Stimulated activated CD4-positive, alpha-beta T cell treated with anti-CD3 and anti-CD28 coated beads, Interleukin-15, amount 100 ng/mL, for 48 hours (primary cell): ENCODE measurements at regions not wholly inside any gene's neighbourhood (a gene's known extent, or its start where the extent isn't known, plus 50 kb on each side); places are given as distances from the start of the nearest gene placed in this dataset.

Experiments
- DNase-seq, 2 donors: peaks; one replicate each; pipeline ENCODE4 v3.0.0-alpha.2; 2020; ENCODE audit warnings: low read depth in 2 of 2

GRCh38 chr13:109644956-109645355, 141.4 kb downstream of the IRS2 start:
- DNase-seq: no peak

- no peak for DNase-seq
Observed at GRCh38 chr13:109644069-109644750, 142.2 kb downstream of the IRS2 start.

DNA sequence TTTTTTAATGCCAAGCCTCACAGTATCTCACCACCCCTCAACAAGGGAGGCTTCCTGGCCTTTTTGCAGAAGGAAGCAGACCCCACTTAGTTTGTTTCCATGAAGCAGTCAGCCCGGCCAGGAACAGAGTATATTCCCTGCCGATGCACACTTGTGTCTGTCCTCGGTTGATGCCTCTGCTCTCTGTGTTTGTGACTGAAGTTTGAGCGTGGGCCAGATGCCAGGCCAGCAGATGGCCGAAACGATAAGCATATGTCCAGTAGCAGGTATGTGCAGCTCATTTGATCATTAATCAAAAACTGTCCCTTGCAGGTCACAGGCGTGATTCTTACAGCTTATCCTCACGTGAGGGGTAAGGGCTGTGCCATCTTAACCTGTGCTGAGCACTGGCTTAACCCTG, 144.0 kb downstream of the IRS2 start:
- no peak for DNase-seq

- no peak for DNase-seq
Observed at GRCh38 chr13:109636736-109637135, 149.6 kb downstream of the IRS2 start.

- DNase-seq: no peak
Observed at GRCh38 chr13:109631069-109631468, 155.3 kb downstream of the IRS2 start.

DNA sequence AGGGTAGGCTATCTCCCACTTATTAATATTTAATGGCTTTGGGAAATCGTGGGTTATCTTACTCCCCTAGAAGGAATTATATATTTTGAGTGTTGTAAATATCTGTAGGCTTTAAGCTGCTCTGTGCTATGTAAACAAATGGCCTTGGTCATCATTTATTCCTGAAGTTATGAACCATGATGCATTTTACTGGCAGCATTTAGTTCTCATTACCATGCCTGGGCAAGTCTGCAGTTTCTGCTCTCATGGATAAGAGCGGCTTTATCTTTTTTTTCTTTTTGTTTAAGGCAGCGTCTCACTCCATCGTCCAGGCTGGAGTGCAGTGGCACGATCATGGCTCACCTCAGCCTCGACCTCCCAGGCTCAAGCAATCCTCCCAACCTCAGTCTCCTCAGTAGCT, 156.1 kb downstream of the IRS2 start:
- DNase-seq: no peak

DNA sequence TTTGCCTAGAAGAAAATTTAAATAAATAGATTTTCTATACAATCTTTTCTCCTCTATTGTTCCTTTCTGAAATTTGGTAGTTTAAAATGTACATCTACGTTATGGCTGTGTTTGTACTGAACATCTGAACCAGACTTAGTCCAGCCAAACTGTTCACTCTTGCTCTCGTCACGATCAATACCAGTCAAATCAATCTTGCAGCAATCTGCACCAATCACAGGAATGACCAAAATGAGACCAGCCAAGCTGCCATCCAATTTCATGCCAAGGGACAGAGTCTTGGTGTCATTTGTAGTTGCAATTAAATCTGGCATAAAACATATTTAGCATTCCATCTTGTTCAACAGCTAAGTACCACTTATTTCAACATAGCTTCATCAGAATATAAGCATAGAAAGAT, 156.6 kb downstream of the IRS2 start:
- no peak for DNase-seq

DNA sequence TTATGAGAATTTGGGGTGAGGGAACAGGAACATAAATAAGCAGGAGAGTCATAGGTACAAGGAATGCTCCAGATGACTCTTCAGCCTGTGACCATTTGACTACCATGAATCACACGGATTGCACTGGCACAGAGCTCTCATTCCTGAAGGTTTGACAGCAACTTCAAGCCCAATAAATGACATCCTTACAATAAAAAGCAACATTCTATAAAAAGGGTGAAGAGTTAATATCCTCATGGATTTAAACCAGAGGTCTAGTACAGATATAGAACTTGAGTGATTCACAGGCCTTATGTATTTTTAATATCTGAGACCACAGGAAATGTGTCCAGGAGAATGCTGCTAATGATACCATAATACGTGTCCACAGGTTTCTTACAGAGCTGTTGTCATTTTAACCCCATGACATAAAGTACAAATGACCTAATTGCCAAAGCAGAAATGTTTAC, 158.1 kb downstream of the IRS2 start:
- DNase-seq: no peak

GRCh38 chr13:109627649-109628048, 158.7 kb downstream of the IRS2 start:
- DNase-seq: no peak

DNA sequence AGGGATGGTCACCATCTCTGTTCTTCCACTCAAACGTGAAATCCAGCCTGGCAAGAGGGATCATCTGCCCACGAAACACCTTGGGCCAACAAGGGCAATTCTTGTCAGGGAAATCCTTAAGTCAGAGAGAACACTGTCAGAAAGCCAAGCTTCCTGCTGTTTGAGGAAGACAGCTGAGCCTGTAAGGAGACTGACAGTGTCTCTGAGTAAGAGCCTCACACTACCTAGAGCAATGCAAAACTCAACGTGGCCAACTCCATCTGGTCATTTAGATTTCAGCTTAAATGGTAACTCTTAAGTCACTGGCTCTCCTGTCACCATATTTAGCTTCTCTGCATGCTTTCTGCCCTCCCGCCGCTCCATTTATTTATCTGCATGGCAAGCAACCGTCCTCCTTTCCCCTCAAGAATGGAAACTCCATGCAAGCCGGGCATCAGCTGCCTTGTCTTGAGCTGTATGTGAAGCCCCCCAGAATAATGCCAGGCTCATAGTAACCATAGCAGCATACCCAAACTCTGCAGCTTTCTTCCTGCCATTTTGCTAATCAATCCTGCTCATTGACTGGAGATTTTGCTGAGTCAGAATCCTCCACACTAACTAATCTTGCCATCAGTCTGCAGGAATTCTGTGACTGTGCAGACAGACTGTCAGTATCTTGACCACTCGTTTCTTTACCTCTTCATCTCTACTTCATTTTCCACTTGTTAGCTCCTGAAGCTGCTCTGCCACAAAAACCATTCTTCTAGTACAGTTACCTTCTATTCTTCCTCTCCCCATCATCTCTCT, 159.8 kb downstream of the IRS2 start:
- no peak for DNase-seq

GRCh38 chr13:109625156-109625555, 161.2 kb downstream of the IRS2 start:
- no peak for DNase-seq

DNA sequence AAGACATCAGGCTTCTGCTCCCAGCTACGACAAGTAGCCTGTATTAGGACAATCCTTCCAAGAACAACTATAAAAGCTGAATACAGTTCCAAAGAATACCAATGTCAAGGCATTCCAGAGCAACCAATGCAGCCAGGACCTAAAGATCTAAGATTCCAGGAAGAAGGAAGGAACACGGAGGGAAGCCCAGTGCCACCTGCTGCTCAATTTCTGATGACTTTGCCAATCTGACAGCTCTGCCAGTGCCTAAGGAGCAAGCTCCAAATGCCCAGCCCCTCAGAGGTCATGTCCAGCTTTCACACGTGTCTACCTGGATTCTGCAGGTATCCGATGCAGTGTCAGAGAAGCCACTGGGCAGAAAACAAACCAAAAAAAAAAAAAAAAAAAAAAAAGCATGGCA, 164.4 kb downstream of the IRS2 start:
- no peak for DNase-seq

DNA sequence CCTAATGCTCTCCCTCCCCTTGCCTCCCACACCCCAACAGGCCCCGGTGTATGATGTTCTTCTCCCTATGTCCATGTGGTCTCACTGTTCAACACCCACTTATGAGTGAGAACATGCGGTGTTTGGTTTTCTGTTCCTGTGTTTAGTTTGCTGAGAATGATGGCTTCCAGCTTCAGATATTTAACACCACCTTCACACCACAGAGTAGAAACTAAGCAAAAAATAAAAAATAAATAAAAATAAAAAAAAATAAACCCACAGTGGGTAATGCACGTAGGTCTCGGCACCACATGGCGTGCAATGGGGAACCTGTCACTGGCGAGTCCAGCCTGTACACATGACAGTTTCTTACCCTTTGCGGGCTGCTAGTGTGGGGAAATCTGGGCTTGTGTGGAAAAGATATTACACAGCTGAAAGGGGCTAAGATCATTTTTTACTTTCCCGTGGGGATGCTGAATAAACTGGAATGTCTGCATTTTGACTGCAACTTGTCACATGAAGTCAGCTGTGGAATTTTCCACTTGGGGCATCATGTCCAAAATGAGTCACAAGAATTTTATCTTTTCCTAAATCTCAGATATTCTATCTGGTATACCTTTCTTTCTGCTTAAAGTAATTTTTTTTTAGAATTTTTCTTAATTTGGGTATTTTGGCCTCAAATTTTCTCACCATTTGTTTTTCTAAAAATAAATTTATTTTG, 170.5 kb downstream of the IRS2 start:
- no peak for DNase-seq

DNA sequence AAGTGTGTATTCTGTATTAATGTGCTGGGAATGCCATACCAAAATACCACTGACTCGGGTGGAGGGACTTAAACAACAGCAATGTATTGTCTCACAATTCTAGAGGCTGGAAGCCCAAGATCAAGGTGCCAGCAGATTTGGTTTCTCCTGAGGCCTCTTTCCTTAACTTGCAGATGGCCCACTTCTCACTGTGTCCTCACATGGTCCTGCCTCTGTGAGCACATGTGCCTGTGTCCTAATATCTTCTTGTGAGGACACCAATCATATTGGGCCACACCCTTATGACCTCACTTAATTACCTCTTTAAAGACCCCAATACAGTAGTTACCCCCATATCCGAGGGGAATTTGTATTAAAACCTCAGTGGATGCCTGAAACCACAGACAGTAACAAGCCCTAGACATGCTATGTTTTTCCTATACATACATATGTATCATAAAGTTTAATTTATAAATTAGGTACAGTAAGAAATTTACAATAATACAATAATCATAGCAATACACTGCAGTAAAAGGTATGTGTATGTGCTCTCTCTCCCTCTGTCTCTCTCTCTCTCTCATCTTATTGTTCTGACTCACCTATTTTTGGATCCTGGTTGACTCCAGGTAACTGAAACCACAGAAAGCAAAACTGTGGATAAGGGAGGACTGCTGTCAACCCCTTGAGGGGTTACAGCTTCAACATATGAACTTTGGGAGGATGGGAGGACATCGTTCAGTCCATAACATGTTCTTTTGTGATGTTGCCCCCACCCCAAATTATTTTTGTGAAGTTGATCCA, 174.3 kb downstream of the IRS2 start:
- DNase-seq: no peak

DNA sequence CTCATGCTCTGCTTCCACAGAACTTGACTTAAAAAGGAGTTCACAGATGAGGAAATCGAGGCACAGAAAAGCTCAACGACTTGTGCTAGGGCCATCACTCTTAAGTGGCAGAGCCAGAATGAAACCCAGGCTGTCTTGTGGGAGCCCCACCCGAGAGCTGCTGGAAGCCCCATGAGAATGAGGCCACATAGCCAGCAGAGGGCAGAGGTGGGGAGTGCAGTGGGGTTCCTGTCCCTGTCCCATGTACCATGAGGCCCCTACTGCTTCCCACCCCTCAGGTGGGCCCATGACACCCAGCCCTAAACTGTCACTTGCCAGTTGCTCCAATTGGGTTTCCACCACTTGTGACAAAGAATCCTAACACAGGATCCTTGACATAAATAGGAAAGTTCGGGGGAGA, 175.9 kb downstream of the IRS2 start:
- DNase-seq: peak; percentile 8 to 9

DNA sequence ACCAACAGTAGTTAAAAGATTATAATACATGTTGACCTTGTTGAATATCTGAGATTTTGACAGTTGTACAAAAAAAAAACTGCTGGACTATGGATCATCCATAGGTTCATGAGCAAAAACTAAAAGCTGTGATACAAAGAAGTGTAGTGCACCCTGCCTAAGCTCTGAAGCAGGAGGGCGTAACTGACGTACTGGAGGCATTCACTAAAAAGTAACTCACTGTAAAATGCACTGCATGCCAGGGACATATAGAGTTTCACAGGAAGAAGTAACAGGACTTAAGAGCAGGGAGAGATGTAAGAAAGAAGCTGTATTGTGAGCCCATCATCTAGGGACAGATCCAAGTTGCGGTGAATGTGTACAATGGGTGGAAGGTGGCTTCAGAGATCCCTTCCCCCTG, 177.9 kb downstream of the IRS2 start:
- DNase-seq: no peak

- no peak for DNase-seq
Observed at GRCh38 chr13:109608059-109608458, 178.3 kb downstream of the IRS2 start.

DNA sequence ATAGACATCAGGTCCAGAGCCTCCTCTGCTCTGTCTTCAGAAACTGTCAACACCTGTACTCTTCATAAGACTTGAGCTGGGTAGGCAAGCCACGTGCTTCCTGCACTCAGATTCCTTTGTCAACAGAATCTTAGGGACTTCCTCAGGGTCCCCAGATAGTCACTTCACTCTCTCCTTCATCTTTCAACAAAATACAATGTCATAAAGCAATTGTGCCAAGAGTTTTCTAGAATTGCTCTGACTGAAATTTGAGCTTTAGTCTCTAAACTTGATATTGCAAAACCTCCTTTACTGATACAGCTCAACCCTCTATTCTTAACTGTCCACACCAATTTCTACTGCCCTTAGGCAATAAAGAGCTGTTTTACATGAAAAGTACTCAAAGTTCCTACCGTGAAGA, 179.9 kb downstream of the IRS2 start:
- DNase-seq: no peak

DNA sequence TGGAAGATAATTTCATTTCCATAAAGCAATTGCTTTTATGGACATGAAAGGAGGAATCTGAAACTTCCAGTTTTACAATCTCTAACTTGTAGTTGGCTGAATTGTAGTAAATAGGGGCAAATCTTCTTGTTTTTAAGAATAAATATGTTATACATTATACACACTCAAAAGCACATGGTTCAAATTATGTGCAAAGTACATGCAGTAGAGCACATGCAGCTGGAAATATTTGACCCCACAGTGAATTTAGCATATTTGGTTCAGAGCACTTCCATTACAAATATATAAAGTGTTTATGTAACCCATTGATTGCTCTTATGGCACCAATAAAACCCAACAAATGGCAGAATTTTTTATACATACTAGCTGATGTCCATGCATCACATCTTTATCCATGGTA, 180.5 kb downstream of the IRS2 start:
- no peak for DNase-seq

- DNase-seq: no peak
Observed at GRCh38 chr13:109604894-109605293, 181.5 kb downstream of the IRS2 start.

DNA sequence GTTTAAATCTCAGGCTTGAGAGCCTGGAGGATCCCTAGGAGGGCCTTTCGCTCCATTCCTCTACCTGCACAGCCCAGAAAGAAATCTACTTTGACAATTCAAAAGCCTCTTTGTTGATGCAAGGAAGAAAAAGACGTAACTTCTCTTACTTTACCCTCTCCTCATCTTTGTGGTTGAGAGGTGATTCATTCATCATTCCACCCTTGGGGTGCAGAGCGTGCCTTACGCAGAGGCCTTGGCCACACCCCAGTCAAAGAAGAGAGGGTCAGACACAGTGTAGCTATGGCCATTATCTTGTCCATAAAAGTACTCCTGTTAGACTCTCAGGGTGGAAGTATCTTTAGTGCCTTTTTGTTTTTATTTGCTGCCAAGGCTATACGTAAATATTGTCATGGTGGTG, 184.0 kb downstream of the IRS2 start:
- no peak for DNase-seq
